Right atrium auricular region (tissue), 2 donors: ENCODE measurements at regions not wholly inside any gene's neighbourhood (a gene's known extent, or its start where the extent isn't known, plus 50 kb on each side); places are given as distances from the start of the nearest gene placed in this dataset.

Source experiments
- DNase-seq: peaks from one replicate; pipeline ENCODE4 v3.0.0-alpha.2; 2019; ENCODE audit warnings: low spot score
- H3K27ac ChIP-seq, 2 donors: fragments of 200-600 bp; sonication (generic); 1 replicate in 1 of 2; 2 replicates in 1 of 2; pipeline ENCODE4 v1.5.1; 2016 to 2019
- H3K27me3 ChIP-seq, 2 donors: fragments of 200-600 bp; sonication (generic); one replicate each; pipeline versions ENCODE4 v1.5.1 to v1.6.0; 2017 to 2019
- H3K36me3 ChIP-seq: fragments of 200-600 bp; sonication (generic); one replicate; pipeline ENCODE4 v1.5.1; 2016
- H3K4me1 ChIP-seq, 2 donors: fragments of 200-600 bp; sonication (generic); one replicate each; pipeline versions ENCODE4 v1.5.1 to v1.6.0; 2017 to 2019
- H3K4me3 ChIP-seq, 2 donors: fragments of 200-600 bp; sonication (generic); 1 replicate in 1 of 2; 2 replicates in 1 of 2; pipeline ENCODE4 v1.5.1; 2017 to 2019; ENCODE audit warnings: mild to moderate bottlenecking in 1 of 2, moderate library complexity in 1 of 2
- H3K9me3 ChIP-seq, 2 donors: fragments of 200-600 bp; sonication (generic); one replicate each; pipeline ENCODE4 v1.5.1; 2019
- CTCF ChIP-seq, 2 donors: fragments of 200-600 bp; sonication (generic); IDR thresholded peaks; one replicate each; pipeline ENCODE4 v1.5.1; 2019; ENCODE audit warnings: antibody characterized with exemption in 2 of 2

DNA sequence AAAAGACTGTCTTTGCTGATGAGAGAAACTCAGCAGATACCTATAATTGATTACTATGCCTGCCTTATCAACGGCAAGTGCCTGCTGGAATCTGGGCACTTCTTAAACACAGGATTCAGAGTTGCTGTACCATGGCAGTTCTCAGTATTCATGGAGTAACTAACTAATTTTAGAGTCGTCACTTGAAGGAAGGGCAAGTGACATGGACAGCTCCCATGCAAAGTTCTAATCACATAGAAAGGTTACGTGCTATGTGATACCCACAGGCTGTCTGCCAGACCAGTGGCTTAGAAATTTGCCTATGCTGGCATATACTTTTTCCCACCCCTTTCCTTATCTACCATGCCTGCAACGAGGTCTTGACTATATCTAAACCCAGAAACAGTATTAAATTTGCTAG, 931.1 kb upstream of the TENM3 start:
- Histone ChIP-seq H3K9me3 (no peaks in the 10 kb centered on the region), H3K36me3 (no peaks in the 10 kb centered on the region), H3K27me3 (no peaks in the 10 kb centered on the region), H3K4me3 (no peak overlapping the region), H3K27ac (no peak overlapping the region), H3K4me1 (no peaks in the 10 kb centered on the region)
- no peak for DNase-seq
- TF ChIP-seq CTCF (IDR thresholded peaks at IDR 0.05) = no peak

GRCh38 chr4:181319629-181320028, 923.6 kb upstream of the TENM3 start:
- TF ChIP-seq CTCF (IDR thresholded peaks at IDR 0.05) = no peak
- no peak overlapping the region for H3K4me3 ChIP-seq
- H3K9me3 ChIP-seq = no peaks in the 10 kb centered on the region
- no peaks in the 10 kb centered on the region for H3K4me1 ChIP-seq
- H3K27me3 ChIP-seq = no peaks in the 10 kb centered on the region
- DNase-seq = no peak
- no peaks in the 10 kb centered on the region for H3K36me3 ChIP-seq
- no peak overlapping the region for H3K27ac ChIP-seq

- Histone ChIP-seq H3K36me3 (no peaks in the 10 kb centered on the region), H3K4me1 (no peaks in the 10 kb centered on the region), H3K27ac (no peak overlapping the region), H3K4me3 (no peak overlapping the region), H3K27me3 (no peaks in the 10 kb centered on the region), H3K9me3 (no peaks in the 10 kb centered on the region)
- TF ChIP-seq CTCF (IDR thresholded peaks at IDR 0.05) = no peak
- no peak for DNase-seq
Observed at GRCh38 chr4:181323061-181323460, 920.1 kb upstream of the TENM3 start.

GRCh38 chr4:181330654-181331201, 912.5 kb upstream of the TENM3 start:
- TF ChIP-seq CTCF (IDR thresholded peaks at IDR 0.05) = no peak
- Histone ChIP-seq H3K9me3 (no peaks in the 10 kb centered on the region), H3K4me3 (no peak overlapping the region), H3K27ac (no peak overlapping the region), H3K27me3 (no peaks in the 10 kb centered on the region), H3K36me3 (no peaks in the 10 kb centered on the region), H3K4me1 (no peaks in the 10 kb centered on the region)
- DNase-seq = no peak

GRCh38 chr4:181331214-181331613, 912.0 kb upstream of the TENM3 start:
- Histone ChIP-seq H3K27me3 (no peaks in the 10 kb centered on the region), H3K4me3 (no peak overlapping the region), H3K9me3 (no peaks in the 10 kb centered on the region), H3K36me3 (no peaks in the 10 kb centered on the region), H3K27ac (no peak overlapping the region), H3K4me1 (no peaks in the 10 kb centered on the region)
- no peak for TF ChIP-seq CTCF (IDR thresholded peaks at IDR 0.05)
- DNase-seq = no peak

- Histone ChIP-seq H3K27ac (no peak overlapping the region), H3K4me1 (no peaks in the 10 kb centered on the region), H3K36me3 (no peaks in the 10 kb centered on the region), H3K9me3 (peaks cover 0 to 7% of the 10 kb centered on the region in 2 donors), H3K27me3 (no peaks in the 10 kb centered on the region), H3K4me3 (no peak overlapping the region)
- no peak for TF ChIP-seq CTCF (IDR thresholded peaks at IDR 0.05)
- no peak for DNase-seq
Observed at GRCh38 chr4:181345931-181346330, 897.3 kb upstream of the TENM3 start.
